Right lobe of liver (tissue), 6 donors: ENCODE measurements at regions not wholly inside any gene's neighbourhood (a gene's known extent, or its start where the extent isn't known, plus 50 kb on each side); places are given as distances from the start of the nearest gene placed in this dataset.
"Not testable (repeated sequence)": the region's sequence is repeated elsewhere in the genome, so short reads cannot be mapped to it uniquely, and the experiment has no call there.

Experiments
- ATAC-seq, 4 donors: fragments of 200-7000 bp; cut with Tn5 transposase; one replicate each; pipeline ENCODE4 v1.9.1; 2020; ENCODE audit warnings: mild to moderate bottlenecking in 4 of 4, moderate library complexity in 4 of 4
- DNase-seq, 3 donors: peaks; one replicate each; pipeline ENCODE4 v3.0.0-alpha.2; 2020
- H3K27ac ChIP-seq, 3 donors: fragments of 200-600 bp; one replicate each; pipeline ENCODE4 v1.8.0; 2022
- H3K27me3 ChIP-seq, 2 donors: fragments of 200-600 bp; one replicate each; pipeline ENCODE4 v1.8.0; 2022
- H3K36me3 ChIP-seq, 4 donors: fragments of 200-600 bp; sonication (generic) in 1 of 4; one replicate each; pipeline versions ENCODE4 v1.5.1 to v1.8.0; 2017 to 2022; ENCODE audit warnings: control low read depth in 1 of 4
- H3K4me1 ChIP-seq, 4 donors: fragments of 200-600 bp; sonication (generic) in 1 of 4; one replicate each; pipeline versions ENCODE4 v1.5.1 to v1.8.0; 2017 to 2022; ENCODE audit warnings: control low read depth in 1 of 4
- H3K4me3 ChIP-seq, 3 donors: fragments of 200-600 bp; one replicate each; pipeline ENCODE4 v1.8.0; 2022
- H3K9me3 ChIP-seq, 4 donors: fragments of 200-600 bp; sonication (generic) in 1 of 4; one replicate each; pipeline versions ENCODE4 v1.5.1 to v1.8.0; 2017 to 2022; ENCODE audit warnings: control low read depth in 1 of 4
- POLR2A ChIP-seq: fragments of 450-650 bp; IDR thresholded peaks from one replicate; pipeline ENCODE4 v1.6.1; 2017; ENCODE audit warnings: antibody characterized with exemption, mild to moderate bottlenecking
- WGBS: methylation state at CpG from one replicate; pipeline ENCODE4 v1.1.6; 2018; ENCODE audit warnings: low coverage, low lambda C conversion rate; ENCODE audit not compliant: insufficient coverage; ENCODE audit errors: missing lambda C conversion rate; 5-methylcytosine and 5-hydroxymethylcytosine counted together
- intact Hi-C, 2 donors: fragments of 100-400 bp; cut with DNase I; formaldehyde crosslinking; loops; one replicate each; pipeline versions ENCODE4 v1.11.2 to v1.14.1; 2022
- TF ChIP-seq, protein P1 (sequence below), 4 donors: fragments of 200-600 bp in 3 of 4; fragments of 450-650 bp in 1 of 4; IDR thresholded peaks; one replicate each; pipeline versions ENCODE4 v1.5.1 to v1.8.0; 2016 to 2022; ENCODE audit warnings: antibody characterized with exemption in 4 of 4, mild to moderate bottlenecking in 2 of 4
- donor health status: DM: no; HTN: yes; CAD: no.
- donor health status: DM: no; HTN: no; CAD: no.
- donor health status: DM: no; HTN: no; CAD: no.
- donor health status: DM: no; HTN: yes; CAD: no.
- donor health status: DM: no; HTN: yes; CAD: no.

DNA sequence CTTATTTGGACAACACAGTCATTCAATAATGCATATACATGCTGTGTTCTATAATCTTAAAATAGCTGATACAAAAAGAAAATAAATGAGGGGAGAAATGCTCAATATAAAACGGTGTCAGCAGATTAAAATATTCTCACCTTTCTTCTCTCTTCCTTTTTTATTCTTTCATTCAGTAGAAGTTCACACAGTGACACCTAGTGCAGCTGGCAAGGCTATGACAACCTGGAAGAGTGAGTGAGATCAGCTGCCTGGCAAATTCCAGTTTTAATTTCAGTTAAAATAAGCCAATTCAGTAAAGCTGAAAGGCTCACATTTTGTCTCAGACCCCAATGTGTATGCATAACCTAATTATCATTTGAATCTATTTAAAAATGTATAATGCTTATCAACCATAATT lies 150.3 kb downstream of the RASEF start:
- no peak for TF ChIP-seq POLR2A
- TF ChIP-seq, protein P1, sequence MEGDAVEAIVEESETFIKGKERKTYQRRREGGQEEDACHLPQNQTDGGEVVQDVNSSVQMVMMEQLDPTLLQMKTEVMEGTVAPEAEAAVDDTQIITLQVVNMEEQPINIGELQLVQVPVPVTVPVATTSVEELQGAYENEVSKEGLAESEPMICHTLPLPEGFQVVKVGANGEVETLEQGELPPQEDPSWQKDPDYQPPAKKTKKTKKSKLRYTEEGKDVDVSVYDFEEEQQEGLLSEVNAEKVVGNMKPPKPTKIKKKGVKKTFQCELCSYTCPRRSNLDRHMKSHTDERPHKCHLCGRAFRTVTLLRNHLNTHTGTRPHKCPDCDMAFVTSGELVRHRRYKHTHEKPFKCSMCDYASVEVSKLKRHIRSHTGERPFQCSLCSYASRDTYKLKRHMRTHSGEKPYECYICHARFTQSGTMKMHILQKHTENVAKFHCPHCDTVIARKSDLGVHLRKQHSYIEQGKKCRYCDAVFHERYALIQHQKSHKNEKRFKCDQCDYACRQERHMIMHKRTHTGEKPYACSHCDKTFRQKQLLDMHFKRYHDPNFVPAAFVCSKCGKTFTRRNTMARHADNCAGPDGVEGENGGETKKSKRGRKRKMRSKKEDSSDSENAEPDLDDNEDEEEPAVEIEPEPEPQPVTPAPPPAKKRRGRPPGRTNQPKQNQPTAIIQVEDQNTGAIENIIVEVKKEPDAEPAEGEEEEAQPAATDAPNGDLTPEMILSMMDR (IDR thresholded peaks at IDR 0.05): no peak
- no peaks in the 10 kb centered on the region for H3K27me3 ChIP-seq
- WGBS: 4% methylated on average over 1 of the region's 1 CpG
- DNase-seq: no peak
- no peak overlapping the region for H3K4me3 ChIP-seq
- no peak for ATAC-seq
- no peaks in the 10 kb centered on the region for H3K36me3 ChIP-seq
- no peaks in the 10 kb centered on the region for H3K9me3 ChIP-seq
- no peaks in the 10 kb centered on the region for H3K4me1 ChIP-seq
- intact Hi-C loops: no loop called here
- no peak overlapping the region for H3K27ac ChIP-seq

DNA sequence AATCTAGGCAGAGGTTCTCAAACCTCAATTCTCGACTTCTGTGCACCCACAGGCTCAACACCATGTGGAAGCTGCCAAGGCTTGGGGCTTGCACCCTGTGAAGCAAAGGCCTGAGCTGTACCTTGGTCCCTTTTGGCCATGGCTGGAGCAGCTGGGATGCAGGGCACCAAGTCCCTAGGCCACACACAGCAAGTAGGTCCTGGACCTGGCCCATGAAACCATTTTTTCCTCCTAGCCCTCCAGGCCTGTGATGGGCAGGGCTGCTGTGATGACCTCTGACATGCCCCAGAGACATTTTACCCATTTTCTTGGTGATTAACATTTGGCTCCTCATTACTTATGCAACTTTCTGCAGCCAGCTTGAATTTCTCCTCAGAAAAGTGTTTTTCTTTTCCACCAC lies 146.7 kb downstream of the RASEF start:
- intact Hi-C loops, H3K9me3 ChIP-seq, DNase-seq, H3K27ac ChIP-seq, H3K4me1 ChIP-seq, H3K27me3 ChIP-seq, ATAC-seq, H3K4me3 ChIP-seq, H3K36me3 ChIP-seq: not testable (repeated sequence)
- no CpG with 5 or more reads among the region's 1 CpG for WGBS

DNA sequence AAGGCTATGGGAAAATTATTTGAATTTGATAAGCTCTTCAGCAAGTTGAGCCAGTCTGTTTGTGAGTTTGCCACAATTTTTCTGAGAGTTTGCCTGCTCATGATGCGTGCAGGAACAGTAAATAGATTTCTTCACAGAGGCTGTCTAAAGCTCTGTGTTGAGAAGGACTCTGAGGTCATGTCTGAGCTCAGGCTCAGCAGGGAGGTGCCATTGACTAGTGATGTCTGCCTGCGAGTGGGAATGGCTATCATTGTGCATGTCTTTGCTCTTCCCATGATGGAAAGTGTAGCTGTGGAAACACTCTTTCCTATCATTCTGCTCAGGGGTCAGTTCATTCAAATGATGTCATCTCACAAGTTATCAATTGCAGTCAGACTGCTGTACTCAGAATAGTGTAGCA lies 142.8 kb downstream of the RASEF start:
- intact Hi-C loops: no loop called here
- no peak overlapping the region for H3K27ac ChIP-seq
- no peak overlapping the region for H3K4me3 ChIP-seq
- no peak for ATAC-seq
- H3K4me1 ChIP-seq: no peaks in the 10 kb centered on the region
- no peaks in the 10 kb centered on the region for H3K36me3 ChIP-seq
- no peaks in the 10 kb centered on the region for H3K9me3 ChIP-seq
- no peak for DNase-seq
- TF ChIP-seq POLR2A: no peak
- TF ChIP-seq, protein P1 (IDR thresholded peaks at IDR 0.05): no peak
- WGBS: 50% methylated on average over 1 of the region's 2 CpGs
- no peaks in the 10 kb centered on the region for H3K27me3 ChIP-seq

DNA sequence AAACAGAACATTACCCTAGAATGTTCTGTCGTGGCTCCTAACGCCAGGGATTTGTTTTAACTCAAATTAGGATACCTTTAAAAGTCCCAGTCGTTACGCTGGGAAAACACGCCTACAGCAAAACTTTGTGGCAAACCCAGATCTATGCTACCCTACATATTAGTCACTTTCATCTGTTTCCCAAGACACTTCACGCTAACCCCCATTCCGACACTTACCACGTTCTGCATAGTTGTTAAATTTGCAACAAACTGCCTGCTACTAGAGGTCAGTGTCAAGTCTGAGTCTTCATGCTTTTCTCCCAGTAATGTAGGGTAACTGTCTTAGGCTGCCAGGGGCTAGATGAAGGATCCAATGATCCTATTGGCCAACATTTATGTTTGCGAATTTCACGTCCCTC lies 140.3 kb downstream of the RASEF start:
- Histone ChIP-seq H3K36me3 (no peaks in the 10 kb centered on the region), H3K4me3 (no peak overlapping the region), H3K27ac (no peak overlapping the region), H3K27me3 (no peaks in the 10 kb centered on the region), H3K9me3 (no peaks in the 10 kb centered on the region), H3K4me1 (no peaks in the 10 kb centered on the region)
- no peak for DNase-seq
- intact Hi-C loops: no loop called here
- WGBS: 80% methylated on average over 4 of the region's 10 CpGs
- no peak for ATAC-seq
- TF ChIP-seq, protein P1 (IDR thresholded peaks at IDR 0.05): no peak
- no peak for TF ChIP-seq POLR2A

DNA sequence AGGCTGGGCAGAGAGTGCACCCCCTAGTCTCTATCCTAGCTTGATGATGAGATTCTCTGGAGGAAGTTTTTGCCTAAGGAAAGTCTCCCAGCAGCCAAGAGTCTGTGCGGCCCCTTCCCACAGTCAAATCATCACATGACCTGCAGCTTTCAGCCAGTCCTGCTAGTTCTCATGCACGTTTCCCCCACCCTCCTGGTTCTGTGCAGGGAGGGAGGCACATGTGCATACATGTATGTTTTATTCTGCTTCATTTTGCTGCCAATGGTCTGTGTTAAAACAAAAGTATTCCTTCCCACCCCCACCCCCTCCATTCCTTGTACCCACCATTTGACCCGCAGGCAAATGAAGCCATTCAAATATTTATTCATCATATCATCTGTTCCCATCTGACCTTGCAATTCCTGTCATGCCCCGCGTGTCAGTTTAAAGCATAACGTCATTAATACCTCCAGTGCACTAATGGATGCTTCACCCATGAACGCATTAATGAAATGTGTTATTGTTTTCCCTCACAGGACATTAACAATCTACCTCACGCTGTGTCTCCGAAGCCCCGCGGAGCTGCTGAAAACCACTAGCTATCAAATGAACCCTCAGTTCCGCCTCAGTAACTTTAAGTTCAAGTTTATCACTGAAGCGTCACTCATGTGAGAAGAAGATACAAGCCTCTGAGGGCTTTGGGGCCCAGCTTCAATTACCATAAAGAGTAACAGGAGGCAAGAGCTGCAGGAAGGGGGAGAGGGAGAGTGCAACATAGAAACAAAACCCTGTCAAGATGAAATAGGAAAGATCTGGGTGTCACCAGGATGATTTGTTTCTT lies 139.6 kb downstream of the RASEF start:
- no peak overlapping the region for H3K27ac ChIP-seq
- no peak overlapping the region for H3K4me3 ChIP-seq
- WGBS: 31% methylated on average over 13 of the region's 13 CpGs
- H3K9me3 ChIP-seq: no peaks in the 10 kb centered on the region
- no peaks in the 10 kb centered on the region for H3K36me3 ChIP-seq
- ATAC-seq: no peak
- H3K4me1 ChIP-seq: no peaks in the 10 kb centered on the region
- no peak for DNase-seq
- TF ChIP-seq POLR2A: no peak
- TF ChIP-seq, protein P1 (IDR thresholded peaks at IDR 0.05): no peak
- no peaks in the 10 kb centered on the region for H3K27me3 ChIP-seq
- intact Hi-C loops: no loop called here
